GM12874 (cell line): ENCODE measurements at regions not wholly inside any gene's neighbourhood (a gene's known extent, or its start where the extent isn't known, plus 50 kb on each side); places are given as distances from the start of the nearest gene placed in this dataset.

Experiments
- CTCF ChIP-seq: IDR thresholded peaks from 2 replicates; pipeline ENCODE4 v1.5.1; 2011; ENCODE audit warnings: low read depth, mild to moderate bottlenecking, control low read depth, low read length, moderate library complexity; ENCODE audit not compliant: insufficient read depth

GRCh38 chr2:195029804-195030654, 627.0 kb upstream of the SLC39A10 start:
- no peak for TF ChIP-seq CTCF

- no peak for TF ChIP-seq CTCF
Measured at GRCh38 chr2:195027947-195028346, 629.1 kb upstream of the SLC39A10 start.

GRCh38 chr2:195026261-195026660, 630.8 kb upstream of the SLC39A10 start:
- TF ChIP-seq CTCF, result no peak

- TF ChIP-seq CTCF, result no peak
Measured at GRCh38 chr2:195022508-195022830, 634.6 kb upstream of the SLC39A10 start.

- no peak for TF ChIP-seq CTCF
Measured at GRCh38 chr2:195021711-195022507, 635.1 kb upstream of the SLC39A10 start.

- TF ChIP-seq CTCF, result no peak
Measured at GRCh38 chr2:195018462-195018861, 638.6 kb upstream of the SLC39A10 start.

- no peak for TF ChIP-seq CTCF
Measured at GRCh38 chr2:195017890-195018289, 639.1 kb upstream of the SLC39A10 start.
